ENCODE measurements at regions not wholly inside any gene's neighbourhood (a gene's known extent, or its start where the extent isn't known, plus 50 kb on each side); places are given as distances from the start of the nearest gene placed in this dataset.

DNA sequence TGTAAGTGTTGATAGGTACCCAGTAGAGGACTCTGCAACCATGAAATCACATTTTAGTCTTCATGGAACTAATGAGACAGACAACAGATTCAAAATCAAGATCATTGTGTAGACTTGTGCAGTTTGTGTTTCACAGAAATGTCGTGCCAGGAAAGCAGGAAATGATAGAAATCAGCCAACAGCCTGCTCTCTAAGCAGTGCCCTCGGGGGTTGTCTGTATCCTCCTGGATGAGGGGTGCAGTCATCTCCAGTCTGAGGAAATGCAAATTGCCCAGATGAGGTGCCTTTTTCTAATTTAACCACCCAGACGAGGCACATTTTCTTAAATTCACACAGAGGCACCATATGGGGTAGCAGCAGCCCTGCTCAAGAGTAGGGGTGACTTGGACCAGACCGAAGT lies 663.1 kb downstream of the XIRP2 start:
- DNase-seq (ENCODE audit: low spot score) = no peak
- H3K27ac Mint-ChIP-seq (ENCODE audit: unreplicated experiment) = no peak overlapping the region
- H3K9me3 Mint-ChIP-seq (ENCODE audit: unreplicated experiment) = no peaks in the 10 kb centered on the region
- no peak overlapping the region for H3K4me3 Mint-ChIP-seq (ENCODE audit: unreplicated experiment)
- H3K27me3 Mint-ChIP-seq (ENCODE audit: unreplicated experiment) = no peaks in the 10 kb centered on the region
- H3K4me1 Mint-ChIP-seq (ENCODE audit: unreplicated experiment) = no peaks in the 10 kb centered on the region
- H3K36me3 Mint-ChIP-seq (ENCODE audit: low read depth, unreplicated experiment) = no peaks in the 10 kb centered on the region
- TF ChIP-seq, protein P1, sequence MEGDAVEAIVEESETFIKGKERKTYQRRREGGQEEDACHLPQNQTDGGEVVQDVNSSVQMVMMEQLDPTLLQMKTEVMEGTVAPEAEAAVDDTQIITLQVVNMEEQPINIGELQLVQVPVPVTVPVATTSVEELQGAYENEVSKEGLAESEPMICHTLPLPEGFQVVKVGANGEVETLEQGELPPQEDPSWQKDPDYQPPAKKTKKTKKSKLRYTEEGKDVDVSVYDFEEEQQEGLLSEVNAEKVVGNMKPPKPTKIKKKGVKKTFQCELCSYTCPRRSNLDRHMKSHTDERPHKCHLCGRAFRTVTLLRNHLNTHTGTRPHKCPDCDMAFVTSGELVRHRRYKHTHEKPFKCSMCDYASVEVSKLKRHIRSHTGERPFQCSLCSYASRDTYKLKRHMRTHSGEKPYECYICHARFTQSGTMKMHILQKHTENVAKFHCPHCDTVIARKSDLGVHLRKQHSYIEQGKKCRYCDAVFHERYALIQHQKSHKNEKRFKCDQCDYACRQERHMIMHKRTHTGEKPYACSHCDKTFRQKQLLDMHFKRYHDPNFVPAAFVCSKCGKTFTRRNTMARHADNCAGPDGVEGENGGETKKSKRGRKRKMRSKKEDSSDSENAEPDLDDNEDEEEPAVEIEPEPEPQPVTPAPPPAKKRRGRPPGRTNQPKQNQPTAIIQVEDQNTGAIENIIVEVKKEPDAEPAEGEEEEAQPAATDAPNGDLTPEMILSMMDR (IDR thresholded peaks at IDR 0.05; ENCODE audit: unreplicated experiment) = no peak

- Mint-ChIP-seq H3K4me1 (ENCODE audit: unreplicated experiment) (no peaks in the 10 kb centered on the region), H3K9me3 (ENCODE audit: unreplicated experiment) (no peaks in the 10 kb centered on the region), H3K27ac (ENCODE audit: unreplicated experiment) (no peak overlapping the region), H3K27me3 (ENCODE audit: unreplicated experiment) (no peaks in the 10 kb centered on the region), H3K4me3 (ENCODE audit: unreplicated experiment) (no peak overlapping the region), H3K36me3 (ENCODE audit: low read depth, unreplicated experiment) (no peaks in the 10 kb centered on the region)
- TF ChIP-seq, protein P1 (IDR thresholded peaks at IDR 0.05; ENCODE audit: unreplicated experiment) = no peak
- no peak for DNase-seq (ENCODE audit: low spot score)
These were observed 662.2 kb downstream of the XIRP2 start for GRCh38 chr2:167550448-167550847.

- Mint-ChIP-seq H3K27ac (ENCODE audit: unreplicated experiment) (no peak overlapping the region), H3K9me3 (ENCODE audit: unreplicated experiment) (no peaks in the 10 kb centered on the region), H3K4me3 (ENCODE audit: unreplicated experiment) (no peak overlapping the region), H3K4me1 (ENCODE audit: unreplicated experiment) (no peaks in the 10 kb centered on the region), H3K36me3 (ENCODE audit: low read depth, unreplicated experiment) (no peaks in the 10 kb centered on the region), H3K27me3 (ENCODE audit: unreplicated experiment) (peaks cover 1% of the 10 kb centered on the region)
- DNase-seq (ENCODE audit: low spot score) = no peak
- TF ChIP-seq, protein P1 (IDR thresholded peaks at IDR 0.05; ENCODE audit: unreplicated experiment) = no peak
These were observed 660.1 kb downstream of the XIRP2 start for GRCh38 chr2:167548396-167548795.

DNA sequence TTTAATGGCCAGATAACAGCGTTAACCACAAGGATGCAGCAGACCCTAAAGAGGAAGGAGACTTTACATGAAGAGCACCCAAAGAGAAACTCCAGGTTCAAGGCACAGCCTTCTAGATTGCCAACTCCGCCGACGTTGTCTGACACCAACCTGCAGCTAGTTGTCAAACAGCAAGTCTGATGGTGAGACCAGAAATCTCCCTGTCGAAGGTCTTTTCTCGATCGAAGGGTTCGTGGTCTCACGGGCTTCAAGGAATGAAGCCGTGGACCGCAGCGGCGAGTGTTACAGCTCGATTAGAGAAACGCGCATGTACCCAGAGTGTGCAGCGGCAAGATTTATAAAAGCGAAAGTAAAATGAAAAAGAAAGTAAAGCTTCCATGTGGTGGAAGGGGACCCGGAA lies 656.3 kb downstream of the XIRP2 start:
- no peak overlapping the region for H3K4me3 Mint-ChIP-seq (ENCODE audit: unreplicated experiment)
- no peaks in the 10 kb centered on the region for H3K36me3 Mint-ChIP-seq (ENCODE audit: low read depth, unreplicated experiment)
- TF ChIP-seq, protein P1 (IDR thresholded peaks at IDR 0.05; ENCODE audit: unreplicated experiment) = no peak
- DNase-seq (ENCODE audit: low spot score) = no peak
- H3K27ac Mint-ChIP-seq (ENCODE audit: unreplicated experiment) = no peak overlapping the region
- no peaks in the 10 kb centered on the region for H3K4me1 Mint-ChIP-seq (ENCODE audit: unreplicated experiment)
- peaks cover 1% of the 10 kb centered on the region for H3K27me3 Mint-ChIP-seq (ENCODE audit: unreplicated experiment)
- no peaks in the 10 kb centered on the region for H3K9me3 Mint-ChIP-seq (ENCODE audit: unreplicated experiment)

DNA sequence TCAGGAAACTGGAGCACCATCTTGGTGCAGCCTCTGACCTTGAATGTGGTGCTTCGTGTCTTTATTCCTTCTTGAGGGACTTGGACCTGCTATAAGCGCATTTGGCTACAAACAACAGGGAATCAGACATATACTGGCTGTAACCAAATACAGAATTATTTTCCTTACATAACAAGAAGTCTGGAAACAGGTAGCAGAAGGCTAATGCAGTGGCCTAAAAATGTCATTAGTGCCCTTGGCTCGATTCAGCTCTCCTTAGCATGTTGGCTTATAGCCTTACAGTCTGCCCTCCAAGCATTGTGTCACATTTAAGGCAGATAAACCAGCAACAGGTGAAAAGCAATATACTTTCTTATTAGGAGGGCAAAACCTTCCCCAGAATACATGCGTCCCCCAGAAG lies 655.4 kb downstream of the XIRP2 start:
- Mint-ChIP-seq H3K4me1 (ENCODE audit: unreplicated experiment) (no peaks in the 10 kb centered on the region), H3K36me3 (ENCODE audit: low read depth, unreplicated experiment) (no peaks in the 10 kb centered on the region), H3K9me3 (ENCODE audit: unreplicated experiment) (no peaks in the 10 kb centered on the region), H3K4me3 (ENCODE audit: unreplicated experiment) (no peak overlapping the region), H3K27ac (ENCODE audit: unreplicated experiment) (no peak overlapping the region), H3K27me3 (ENCODE audit: unreplicated experiment) (peaks cover 1% of the 10 kb centered on the region)
- TF ChIP-seq, protein P1 (IDR thresholded peaks at IDR 0.05; ENCODE audit: unreplicated experiment) = no peak
- DNase-seq (ENCODE audit: low spot score) = no peak

Data from endothelial cell (in vitro differentiated cells).